CD8-positive, alpha-beta memory T cell (primary cell): ENCODE measurements at regions not wholly inside any gene's neighbourhood (a gene's known extent, or its start where the extent isn't known, plus 50 kb on each side); places are given as distances from the start of the nearest gene placed in this dataset.
"Not testable (repeated sequence)": the region's sequence is repeated elsewhere in the genome, so short reads cannot be mapped to it uniquely, and the experiment has no call there.

Experiments used
- CTCF ChIA-PET: fragments of 350-600 bp; sonication (Branson Sonifier 250); formaldehyde crosslinking; loops from one replicate; lab custom pipeline; 2021; ENCODE audit warnings: antibody characterized with exemption; lab: Charles Lee
- POLR2A ChIA-PET: fragments of 350-600 bp; sonication (Branson Sonifier 250); formaldehyde crosslinking; loops from one replicate; lab custom pipeline; 2021; ENCODE audit warnings: antibody characterized with exemption; lab: Charles Lee
- DNase-seq, 5 donors: peaks; one replicate each; pipeline versions ENCODE4 v3.0.0 to v3.0.0-alpha.2; 2020 to 2022; ENCODE audit warnings: mixed read lengths in 1 of 5
- H3K27ac ChIP-seq: one replicate; pipeline ENCODE4 v1.7.0; 2013; ENCODE audit warnings: low read depth, mild to moderate bottlenecking, low read length, moderate library complexity
- H3K27me3 ChIP-seq: 2 replicates; pipeline ENCODE4 v1.7.0; 2013; ENCODE audit warnings: low read length, mild to moderate bottlenecking; ENCODE audit not compliant: insufficient read depth, poor library complexity, severe bottlenecking
- H3K36me3 ChIP-seq: 2 replicates; pipeline ENCODE4 v1.7.0; 2013; ENCODE audit warnings: mild to moderate bottlenecking, low read length, moderate library complexity; ENCODE audit not compliant: insufficient read depth
- H3K4me1 ChIP-seq: 2 replicates; pipeline ENCODE4 v1.7.0; 2013; ENCODE audit warnings: mild to moderate bottlenecking, low read length, moderate library complexity; ENCODE audit not compliant: insufficient read depth
- H3K4me3 ChIP-seq: 2 replicates; pipeline ENCODE4 v1.7.0; 2013; ENCODE audit warnings: mild to moderate bottlenecking, low read length
- H3K9me3 ChIP-seq: 2 replicates; pipeline ENCODE4 v1.7.0; 2013; ENCODE audit warnings: mild to moderate bottlenecking, low read length
- H3K27ac Mint-ChIP-seq, 8 donors: one replicate each; pipeline ENCODE4 v1.8.0; 2020 to 2021; ENCODE audit warnings: mixed read lengths in 8 of 8, mild to moderate bottlenecking in 6 of 8, inconsistent platforms in 3 of 8, moderate library complexity in 3 of 8
- H3K27me3 Mint-ChIP-seq, 2 donors: one replicate each; pipeline ENCODE4 v1.8.0; 2020 to 2021; ENCODE audit warnings: mixed read lengths in 2 of 2, mild to moderate bottlenecking in 1 of 2, moderate library complexity in 1 of 2
- H3K36me3 Mint-ChIP-seq, 3 donors: one replicate each; pipeline ENCODE4 v1.8.0; 2020 to 2021; ENCODE audit warnings: mixed read lengths in 3 of 3, inconsistent platforms in 1 of 3, mild to moderate bottlenecking in 1 of 3
- H3K4me1 Mint-ChIP-seq, 3 donors: one replicate each; pipeline ENCODE4 v1.8.0; 2020 to 2021; ENCODE audit warnings: mixed read lengths in 3 of 3, inconsistent platforms in 1 of 3, mild to moderate bottlenecking in 1 of 3
- H3K4me3 Mint-ChIP-seq, 7 donors: one replicate each; pipeline ENCODE4 v1.8.0; 2020 to 2021; ENCODE audit warnings: mixed read lengths in 7 of 7, mild to moderate bottlenecking in 6 of 7, moderate library complexity in 4 of 7, inconsistent platforms in 2 of 7
- H3K9me3 Mint-ChIP-seq, 5 donors: one replicate each; pipeline ENCODE4 v1.8.0; 2020 to 2022; ENCODE audit warnings: mixed read lengths in 5 of 5, mild to moderate bottlenecking in 3 of 5, moderate library complexity in 2 of 5, inconsistent platforms in 1 of 5

GRCh38 chr3:139124197-139124596 lies 79.5 kb upstream of the PRR23C start:
- H3K4me3 Mint-ChIP-seq: no peak overlapping the region
- H3K4me3 ChIP-seq: no peak overlapping the region
- no peaks in the 10 kb centered on the region for H3K27me3 ChIP-seq
- H3K27ac ChIP-seq: no peak overlapping the region
- H3K9me3 Mint-ChIP-seq: peaks cover 0 to 2% (median 0%) of the 10 kb centered on the region in 5 donors
- H3K27ac Mint-ChIP-seq: no peak overlapping the region
- no peak for DNase-seq
- H3K36me3 Mint-ChIP-seq: no peaks in the 10 kb centered on the region
- no peaks in the 10 kb centered on the region for H3K9me3 ChIP-seq
- CTCF ChIA-PET: no interaction called here
- POLR2A ChIA-PET: no interaction called here
- H3K27me3 Mint-ChIP-seq: no peaks in the 10 kb centered on the region
- H3K4me1 ChIP-seq: no peaks in the 10 kb centered on the region
- no peaks in the 10 kb centered on the region for H3K36me3 ChIP-seq
- no peaks in the 10 kb centered on the region for H3K4me1 Mint-ChIP-seq

GRCh38 chr3:139127101-139127500 lies 82.4 kb upstream of the PRR23C start:
- H3K9me3 ChIP-seq: no peaks in the 10 kb centered on the region
- H3K4me1 Mint-ChIP-seq: no peaks in the 10 kb centered on the region
- CTCF ChIA-PET: no interaction called here

GRCh38 chr3:139127629-139128028 lies 82.9 kb upstream of the PRR23C start:
- H3K4me3 ChIP-seq, H3K9me3 Mint-ChIP-seq, POLR2A ChIA-PET, H3K4me3 Mint-ChIP-seq, H3K9me3 ChIP-seq, H3K4me1 ChIP-seq, DNase-seq, H3K27me3 ChIP-seq, H3K36me3 ChIP-seq, CTCF ChIA-PET, H3K36me3 Mint-ChIP-seq, H3K27ac Mint-ChIP-seq, H3K27ac ChIP-seq, H3K27me3 Mint-ChIP-seq, H3K4me1 Mint-ChIP-seq: not testable (repeated sequence)

More at GRCh38 chr3:139127101-139127500, 82.4 kb upstream of the PRR23C start:
- POLR2A ChIA-PET: no interaction called here
- DNase-seq: no peak
- Histone ChIP-seq H3K4me3 (no peak overlapping the region), H3K27ac (no peak overlapping the region), H3K4me1 (no peaks in the 10 kb centered on the region), H3K27me3 (no peaks in the 10 kb centered on the region), H3K36me3 (no peaks in the 10 kb centered on the region)
- H3K27me3 Mint-ChIP-seq: peaks cover 0 to 2% of the 10 kb centered on the region in 2 donors
- H3K4me3 Mint-ChIP-seq: no peak overlapping the region
- peaks cover 0 to 2% (median 0%) of the 10 kb centered on the region in 5 donors for H3K9me3 Mint-ChIP-seq
- no peaks in the 10 kb centered on the region for H3K36me3 Mint-ChIP-seq
- no peak overlapping the region for H3K27ac Mint-ChIP-seq

- no peak overlapping the region for H3K4me3 Mint-ChIP-seq
- H3K27me3 Mint-ChIP-seq: peaks cover 0 to 2% of the 10 kb centered on the region in 2 donors
- no peaks in the 10 kb centered on the region for H3K4me1 Mint-ChIP-seq
- POLR2A ChIA-PET: no interaction called here
- H3K9me3 ChIP-seq: no peaks in the 10 kb centered on the region
- H3K27ac Mint-ChIP-seq: no peak overlapping the region
- H3K4me1 ChIP-seq: no peaks in the 10 kb centered on the region
- no peaks in the 10 kb centered on the region for H3K27me3 ChIP-seq
- peaks cover 0 to 4% (median 0%) of the 10 kb centered on the region in 5 donors for H3K9me3 Mint-ChIP-seq
- H3K4me3 ChIP-seq: no peak overlapping the region
- CTCF ChIA-PET: no interaction called here
- no peak overlapping the region for H3K27ac ChIP-seq
- H3K36me3 ChIP-seq: no peaks in the 10 kb centered on the region
- no peak for DNase-seq
- H3K36me3 Mint-ChIP-seq: no peaks in the 10 kb centered on the region
Measured at GRCh38 chr3:139128803-139129202, 84.1 kb upstream of the PRR23C start.

- Mint-ChIP-seq H3K4me1 (no peaks in the 10 kb centered on the region), H3K4me3 (no peak overlapping the region), H3K9me3 (peaks cover 0 to 4% (median 0%) of the 10 kb centered on the region in 5 donors), H3K27ac (no peak overlapping the region), H3K36me3 (no peaks in the 10 kb centered on the region), H3K27me3 (peaks cover 0 to 2% of the 10 kb centered on the region in 2 donors)
- H3K4me1 ChIP-seq: no peaks in the 10 kb centered on the region
- no peaks in the 10 kb centered on the region for H3K9me3 ChIP-seq
- no peaks in the 10 kb centered on the region for H3K27me3 ChIP-seq
- H3K27ac ChIP-seq: no peak overlapping the region
- ChIA-PET CTCF (interaction anchor here (1.2 kb wide), 1 partner anchor 18 kb away, joined by 4 read pairs; no protein-coding TSS in a partner anchor), POLR2A (no interaction called here)
- H3K4me3 ChIP-seq: no peak overlapping the region
- no peaks in the 10 kb centered on the region for H3K36me3 ChIP-seq
- DNase-seq: no peak
Measured at GRCh38 chr3:139129892-139130291, 85.2 kb upstream of the PRR23C start.

GRCh38 chr3:139130390-139131140 lies 85.9 kb upstream of the PRR23C start:
- Mint-ChIP-seq H3K36me3 (no peaks in the 10 kb centered on the region), H3K4me1 (no peaks in the 10 kb centered on the region), H3K27me3 (peaks cover 0 to 2% of the 10 kb centered on the region in 2 donors), H3K9me3 (peaks cover 0 to 4% (median 0%) of the 10 kb centered on the region in 5 donors), H3K4me3 (no peak overlapping the region), H3K27ac (no peak overlapping the region)
- H3K9me3 ChIP-seq: no peaks in the 10 kb centered on the region
- CTCF ChIA-PET: interaction anchor here (1.2 kb wide), 1 partner anchor 19 kb away, joined by 4 read pairs; no protein-coding TSS in a partner anchor
- no peak overlapping the region for H3K27ac ChIP-seq
- H3K4me1 ChIP-seq: no peaks in the 10 kb centered on the region
- no peak for DNase-seq
- no peaks in the 10 kb centered on the region for H3K36me3 ChIP-seq
- H3K4me3 ChIP-seq: no peak overlapping the region
- no peaks in the 10 kb centered on the region for H3K27me3 ChIP-seq
- POLR2A ChIA-PET: no interaction called here

GRCh38 chr3:139131951-139132350 lies 87.3 kb upstream of the PRR23C start:
- H3K4me1 Mint-ChIP-seq: no peaks in the 10 kb centered on the region
- no peak for DNase-seq
- H3K27me3 Mint-ChIP-seq: peaks cover 0 to 2% of the 10 kb centered on the region in 2 donors
- Histone ChIP-seq H3K4me1 (no peaks in the 10 kb centered on the region), H3K9me3 (no peaks in the 10 kb centered on the region), H3K4me3 (no peak overlapping the region), H3K36me3 (no peaks in the 10 kb centered on the region), H3K27ac (no peak overlapping the region), H3K27me3 (no peaks in the 10 kb centered on the region)
- H3K9me3 Mint-ChIP-seq: peaks cover 0 to 4% (median 0%) of the 10 kb centered on the region in 5 donors
- H3K36me3 Mint-ChIP-seq: no peaks in the 10 kb centered on the region
- ChIA-PET CTCF (interaction anchor here (0.9 kb wide), 1 partner anchor 20 kb away, joined by 3 read pairs; no protein-coding TSS in a partner anchor), POLR2A (no interaction called here)
- H3K4me3 Mint-ChIP-seq: no peak overlapping the region
- H3K27ac Mint-ChIP-seq: no peak overlapping the region

GRCh38 chr3:139132976-139133375 lies 88.3 kb upstream of the PRR23C start:
- Histone ChIP-seq H3K4me3 (no peak overlapping the region), H3K27me3 (no peaks in the 10 kb centered on the region), H3K9me3 (no peaks in the 10 kb centered on the region), H3K27ac (no peak overlapping the region), H3K36me3 (no peaks in the 10 kb centered on the region), H3K4me1 (no peaks in the 10 kb centered on the region)
- peaks cover 0 to 4% (median 0%) of the 10 kb centered on the region in 5 donors for H3K9me3 Mint-ChIP-seq
- H3K4me3 Mint-ChIP-seq: no peak overlapping the region
- ChIA-PET CTCF (no interaction called here), POLR2A (no interaction called here)
- H3K27ac Mint-ChIP-seq: no peak overlapping the region
- no peaks in the 10 kb centered on the region for H3K4me1 Mint-ChIP-seq
- peaks cover 0 to 2% of the 10 kb centered on the region in 2 donors for H3K27me3 Mint-ChIP-seq
- no peaks in the 10 kb centered on the region for H3K36me3 Mint-ChIP-seq
- no peak for DNase-seq
